ENCODE measurements at regions not wholly inside any gene's neighbourhood (a gene's known extent, or its start where the extent isn't known, plus 50 kb on each side); places are given as distances from the start of the nearest gene placed in this dataset.

GRCh38 chr5:93322974-93323860 lies 257.8 kb downstream of the NR2F1-AS1 start:
- TF ChIP-seq, protein P1, sequence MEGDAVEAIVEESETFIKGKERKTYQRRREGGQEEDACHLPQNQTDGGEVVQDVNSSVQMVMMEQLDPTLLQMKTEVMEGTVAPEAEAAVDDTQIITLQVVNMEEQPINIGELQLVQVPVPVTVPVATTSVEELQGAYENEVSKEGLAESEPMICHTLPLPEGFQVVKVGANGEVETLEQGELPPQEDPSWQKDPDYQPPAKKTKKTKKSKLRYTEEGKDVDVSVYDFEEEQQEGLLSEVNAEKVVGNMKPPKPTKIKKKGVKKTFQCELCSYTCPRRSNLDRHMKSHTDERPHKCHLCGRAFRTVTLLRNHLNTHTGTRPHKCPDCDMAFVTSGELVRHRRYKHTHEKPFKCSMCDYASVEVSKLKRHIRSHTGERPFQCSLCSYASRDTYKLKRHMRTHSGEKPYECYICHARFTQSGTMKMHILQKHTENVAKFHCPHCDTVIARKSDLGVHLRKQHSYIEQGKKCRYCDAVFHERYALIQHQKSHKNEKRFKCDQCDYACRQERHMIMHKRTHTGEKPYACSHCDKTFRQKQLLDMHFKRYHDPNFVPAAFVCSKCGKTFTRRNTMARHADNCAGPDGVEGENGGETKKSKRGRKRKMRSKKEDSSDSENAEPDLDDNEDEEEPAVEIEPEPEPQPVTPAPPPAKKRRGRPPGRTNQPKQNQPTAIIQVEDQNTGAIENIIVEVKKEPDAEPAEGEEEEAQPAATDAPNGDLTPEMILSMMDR (IDR thresholded peaks at IDR 0.05) = no peak
- no peak for TF ChIP-seq EP300 (IDR thresholded peaks at IDR 0.05)
